ENCODE measurements at regions not wholly inside any gene's neighbourhood (a gene's known extent, or its start where the extent isn't known, plus 50 kb on each side); places are given as distances from the start of the nearest gene placed in this dataset.
"Not testable (repeated sequence)": the region's sequence is repeated elsewhere in the genome, so short reads cannot be mapped to it uniquely, and the experiment has no call there.

- no peak for DNase-seq
Measured at GRCh38 chr1:232579958-232580941, 49.7 kb downstream of the SIPA1L2 start.

GRCh38 chr1:232579466-232579865 is 50.5 kb downstream of the SIPA1L2 start:
- no peak for DNase-seq

GRCh38 chr1:232578651-232579195 is 51.2 kb downstream of the SIPA1L2 start:
- DNase-seq: no peak

GRCh38 chr1:232577772-232578171 is 52.2 kb downstream of the SIPA1L2 start:
- DNase-seq: no peak

GRCh38 chr1:232576537-232576936 is 53.4 kb downstream of the SIPA1L2 start:
- no peak for DNase-seq

GRCh38 chr1:232575763-232576040 is 54.2 kb downstream of the SIPA1L2 start:
- no peak for DNase-seq

- DNase-seq: no peak
Measured at GRCh38 chr1:232574889-232575762, 54.8 kb downstream of the SIPA1L2 start.

GRCh38 chr1:232574077-232574476 is 55.9 kb downstream of the SIPA1L2 start:
- no peak for DNase-seq

- DNase-seq: no peak
Measured at GRCh38 chr1:232571523-232571922, 58.4 kb downstream of the SIPA1L2 start.

- DNase-seq: no peak
Measured at GRCh38 chr1:232570007-232570406, 59.9 kb downstream of the SIPA1L2 start.

- DNase-seq: not testable (repeated sequence)
Measured at GRCh38 chr1:232569554-232569921, 60.4 kb downstream of the SIPA1L2 start.

GRCh38 chr1:232568906-232569553 is 60.9 kb downstream of the SIPA1L2 start:
- no peak for DNase-seq

GRCh38 chr1:232568331-232568852 is 61.5 kb downstream of the SIPA1L2 start:
- DNase-seq: no peak

GRCh38 chr1:232566093-232566492 is 63.8 kb downstream of the SIPA1L2 start:
- no peak for DNase-seq

- no peak for DNase-seq
Measured at GRCh38 chr1:232562855-232563510, 67.0 kb downstream of the SIPA1L2 start.

- no peak for DNase-seq
Measured at GRCh38 chr1:232561381-232561780, 68.6 kb downstream of the SIPA1L2 start.

GRCh38 chr1:232560940-232561339 is 69.0 kb downstream of the SIPA1L2 start:
- no peak for DNase-seq

GRCh38 chr1:232558954-232559353 is 71.0 kb downstream of the SIPA1L2 start:
- DNase-seq: no peak

- DNase-seq: no peak
Measured at GRCh38 chr1:232557502-232558191, 72.3 kb downstream of the SIPA1L2 start.

- DNase-seq: no peak
Measured at GRCh38 chr1:232557096-232557495, 72.8 kb downstream of the SIPA1L2 start.

- no peak for DNase-seq
Measured at GRCh38 chr1:232556351-232556750, 73.6 kb downstream of the SIPA1L2 start.

All from hippocampal formation (tissue), 2 donors.